ENCODE measurements at regions not wholly inside any gene's neighbourhood (a gene's known extent, or its start where the extent isn't known, plus 50 kb on each side); places are given as distances from the start of the nearest gene placed in this dataset.

DNA sequence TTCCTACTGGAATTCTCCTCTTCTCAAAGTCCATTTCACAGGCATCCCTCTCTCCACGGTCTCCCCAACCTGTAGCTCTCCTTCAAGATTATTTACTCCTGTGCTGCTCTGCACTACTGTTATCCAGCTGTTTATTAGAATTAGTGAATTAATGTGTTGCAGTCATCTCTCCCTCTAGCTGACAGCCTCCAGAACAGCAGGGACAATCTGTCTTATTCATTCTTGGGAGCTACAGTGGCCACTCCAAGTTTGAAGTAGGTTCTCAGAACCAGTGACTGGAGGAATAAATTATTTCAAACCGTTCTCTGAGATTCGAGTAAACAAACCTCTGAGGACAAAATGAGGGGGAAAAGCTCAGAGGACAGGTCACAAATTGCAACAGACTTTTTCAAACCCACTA is 330.9 kb downstream of the RRAGC start:
- no peak for FAIRE-seq

DNA sequence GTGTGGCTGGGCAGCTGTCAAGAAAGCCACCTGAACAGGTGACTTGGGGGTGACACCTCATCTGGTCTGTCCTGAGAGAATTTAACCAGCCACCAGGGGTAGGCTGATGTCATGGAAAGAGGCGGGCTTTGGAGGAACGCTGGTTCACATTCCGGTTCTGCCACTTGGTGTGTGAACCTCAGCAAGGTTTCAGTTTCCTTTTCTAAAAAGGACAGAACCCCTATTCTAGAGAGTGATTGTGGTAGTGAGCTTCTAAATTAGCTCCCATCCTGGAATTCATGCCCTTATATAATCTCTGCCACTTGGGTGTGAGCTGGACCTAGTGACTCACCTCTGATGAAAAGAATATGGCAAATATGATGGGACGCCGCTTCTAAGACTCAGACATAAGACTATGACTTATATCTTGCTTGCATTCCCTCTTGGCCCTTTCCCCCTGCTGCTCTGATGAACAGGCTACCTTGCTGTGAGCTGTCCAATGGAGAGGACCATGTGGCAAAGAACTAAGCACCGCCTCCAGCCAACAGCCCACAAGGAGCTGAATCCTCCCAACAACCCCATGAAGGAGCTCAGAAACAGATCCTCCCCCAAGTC is 332.1 kb downstream of the RRAGC start:
- no peaks in the 10 kb centered on the region for H3K27me3 ChIP-seq (ENCODE audit: control insufficient read depth, insufficient read depth, low read length)
- H3K36me3 ChIP-seq (ENCODE audit: control insufficient read depth, insufficient read depth, low read length) = no peaks in the 10 kb centered on the region
- TF ChIP-seq, protein P1, sequence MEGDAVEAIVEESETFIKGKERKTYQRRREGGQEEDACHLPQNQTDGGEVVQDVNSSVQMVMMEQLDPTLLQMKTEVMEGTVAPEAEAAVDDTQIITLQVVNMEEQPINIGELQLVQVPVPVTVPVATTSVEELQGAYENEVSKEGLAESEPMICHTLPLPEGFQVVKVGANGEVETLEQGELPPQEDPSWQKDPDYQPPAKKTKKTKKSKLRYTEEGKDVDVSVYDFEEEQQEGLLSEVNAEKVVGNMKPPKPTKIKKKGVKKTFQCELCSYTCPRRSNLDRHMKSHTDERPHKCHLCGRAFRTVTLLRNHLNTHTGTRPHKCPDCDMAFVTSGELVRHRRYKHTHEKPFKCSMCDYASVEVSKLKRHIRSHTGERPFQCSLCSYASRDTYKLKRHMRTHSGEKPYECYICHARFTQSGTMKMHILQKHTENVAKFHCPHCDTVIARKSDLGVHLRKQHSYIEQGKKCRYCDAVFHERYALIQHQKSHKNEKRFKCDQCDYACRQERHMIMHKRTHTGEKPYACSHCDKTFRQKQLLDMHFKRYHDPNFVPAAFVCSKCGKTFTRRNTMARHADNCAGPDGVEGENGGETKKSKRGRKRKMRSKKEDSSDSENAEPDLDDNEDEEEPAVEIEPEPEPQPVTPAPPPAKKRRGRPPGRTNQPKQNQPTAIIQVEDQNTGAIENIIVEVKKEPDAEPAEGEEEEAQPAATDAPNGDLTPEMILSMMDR (IDR thresholded peaks at IDR 0.05; ENCODE audit: insufficient read depth, low read length, severe bottlenecking) = peak; percentile 19
- FAIRE-seq (no peak), DNase-seq (ENCODE audit: low read depth) (peak; percentile 41)
- no peak overlapping the region for H3K4me3 ChIP-seq (ENCODE audit: low read depth, low read length)

More for the DNA sequence above, 330.9 kb downstream of the RRAGC start:
- no peak overlapping the region for H3K4me3 ChIP-seq (ENCODE audit: low read depth, low read length)
- H3K36me3 ChIP-seq (ENCODE audit: control insufficient read depth, insufficient read depth, low read length) = no peaks in the 10 kb centered on the region
- no peaks in the 10 kb centered on the region for H3K27me3 ChIP-seq (ENCODE audit: control insufficient read depth, insufficient read depth, low read length)
- no peak for DNase-seq (ENCODE audit: low read depth)
- TF ChIP-seq, protein P1 (IDR thresholded peaks at IDR 0.05; ENCODE audit: insufficient read depth, low read length, severe bottlenecking) = no peak

DNA sequence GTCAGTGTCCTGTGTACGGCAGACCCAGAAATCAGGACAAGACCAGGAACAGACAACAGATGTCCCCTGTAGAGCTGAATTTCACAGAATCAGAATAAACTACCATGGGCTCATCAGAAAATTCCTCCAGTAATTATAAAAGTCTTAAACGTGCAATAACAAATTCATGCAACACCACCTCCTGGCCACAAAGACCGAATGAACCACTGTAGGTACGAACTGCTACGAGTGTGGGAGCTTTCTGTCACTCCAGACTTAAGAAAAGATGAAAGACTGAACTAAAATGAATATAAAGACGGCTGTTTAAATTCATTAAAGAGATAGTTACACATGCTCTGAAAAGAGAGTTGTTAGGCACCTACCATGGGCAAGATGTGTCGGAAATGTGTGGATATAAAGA is 333.5 kb downstream of the RRAGC start:
- Histone ChIP-seq H3K36me3 (ENCODE audit: control insufficient read depth, insufficient read depth, low read length) (no peaks in the 10 kb centered on the region), H3K4me3 (ENCODE audit: low read depth, low read length) (no peak overlapping the region), H3K27me3 (ENCODE audit: control insufficient read depth, insufficient read depth, low read length) (no peaks in the 10 kb centered on the region)
- DNase-seq (ENCODE audit: low read depth) (no peak), FAIRE-seq (no peak)
- TF ChIP-seq, protein P1 (IDR thresholded peaks at IDR 0.05; ENCODE audit: insufficient read depth, low read length, severe bottlenecking) = no peak

DNA sequence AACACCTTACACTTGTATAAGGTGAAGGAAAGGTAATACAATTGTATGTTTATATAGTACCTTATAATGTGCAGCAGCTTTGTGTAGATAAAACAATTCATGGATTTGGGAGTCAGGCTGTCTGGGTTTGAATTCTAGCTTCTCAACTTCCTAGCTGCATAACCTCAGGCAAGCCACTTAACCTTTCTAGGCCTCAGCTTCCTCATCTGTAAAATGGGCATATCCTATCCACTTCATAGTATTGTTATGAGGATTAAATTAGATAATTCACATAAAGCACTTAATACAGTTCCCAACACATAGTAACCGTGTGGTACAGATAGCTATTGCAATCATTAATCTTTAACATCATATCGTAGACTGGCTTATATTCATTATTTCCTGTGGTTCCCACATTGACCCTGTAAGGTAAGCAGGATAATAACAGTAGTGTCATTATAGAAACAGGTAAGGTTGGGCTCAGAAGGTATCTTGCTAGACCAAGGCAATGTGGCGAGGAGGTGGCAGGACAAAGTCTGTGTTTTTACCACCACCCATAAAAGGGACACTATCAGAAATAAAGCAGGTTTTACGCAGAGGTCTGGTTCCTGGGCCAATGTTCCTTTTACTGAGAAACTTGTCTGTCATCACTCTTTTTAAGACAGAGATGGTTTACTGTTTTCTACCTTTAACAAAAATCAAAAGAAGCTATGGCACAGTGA is 334.1 kb downstream of the RRAGC start:
- H3K4me3 ChIP-seq (ENCODE audit: low read depth, low read length) = no peak overlapping the region
- DNase-seq (ENCODE audit: low read depth) (no peak), FAIRE-seq (no peak)
- no peaks in the 10 kb centered on the region for H3K27me3 ChIP-seq (ENCODE audit: control insufficient read depth, insufficient read depth, low read length)
- H3K36me3 ChIP-seq (ENCODE audit: control insufficient read depth, insufficient read depth, low read length) = no peaks in the 10 kb centered on the region
- TF ChIP-seq, protein P1 (IDR thresholded peaks at IDR 0.05; ENCODE audit: insufficient read depth, low read length, severe bottlenecking) = no peak

DNA sequence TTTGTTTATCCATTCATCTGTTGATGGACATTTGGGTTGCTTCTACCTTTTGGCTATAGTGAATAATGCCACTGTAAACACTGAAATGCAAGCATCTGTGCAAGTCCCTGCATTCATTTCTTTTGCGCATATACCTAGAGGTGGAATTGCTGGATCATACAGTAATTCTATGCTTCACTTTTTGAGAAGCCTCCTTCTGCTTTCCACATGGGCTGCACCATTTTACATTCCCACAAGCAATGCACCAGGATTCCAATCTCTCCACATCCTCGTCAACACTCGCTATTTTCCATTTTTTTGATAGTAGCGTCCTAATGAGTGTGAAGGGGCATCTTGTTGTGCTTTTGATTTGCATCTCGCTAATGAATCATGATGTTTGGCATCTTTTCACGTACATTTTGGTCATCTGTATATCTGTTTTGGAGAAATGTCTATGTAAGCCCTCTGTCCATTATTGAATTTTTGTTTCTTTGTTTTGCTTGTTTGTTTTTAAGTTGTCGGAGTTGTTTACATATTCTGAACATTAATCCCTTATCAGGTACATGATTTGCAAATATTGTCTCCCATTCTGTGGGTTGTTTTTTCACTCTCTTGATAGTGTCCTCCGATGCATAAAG is 335.4 kb downstream of the RRAGC start:
- no peak for FAIRE-seq
- DNase-seq (ENCODE audit: low read depth) = no peak
- H3K4me3 ChIP-seq (ENCODE audit: low read depth, low read length) = no peak overlapping the region
- H3K36me3 ChIP-seq (ENCODE audit: control insufficient read depth, insufficient read depth, low read length) = no peaks in the 10 kb centered on the region
- TF ChIP-seq, protein P1 (IDR thresholded peaks at IDR 0.05; ENCODE audit: insufficient read depth, low read length, severe bottlenecking) = no peak
- H3K27me3 ChIP-seq (ENCODE audit: control insufficient read depth, insufficient read depth, low read length) = no peaks in the 10 kb centered on the region
